Esophagus muscularis mucosa (tissue), 4 donors: ENCODE measurements at regions not wholly inside any gene's neighbourhood (a gene's known extent, or its start where the extent isn't known, plus 50 kb on each side); places are given as distances from the start of the nearest gene placed in this dataset.
"Not testable (repeated sequence)": the region's sequence is repeated elsewhere in the genome, so short reads cannot be mapped to it uniquely, and the experiment has no call there.

Experiments
- DNase-seq: peaks from one replicate; pipeline ENCODE4 v3.0.0-alpha.2; 2017; ENCODE audit errors: extremely low spot score
- H3K27ac ChIP-seq, 4 donors: fragments of 200-600 bp; sonication (generic); replicated peaks in 1 of 4; 1 replicate in 3 of 4; 2 replicates in 1 of 4; pipeline ENCODE4 v1.5.1; 2016 to 2019; ENCODE audit warnings: mild to moderate bottlenecking in 1 of 4
- H3K27me3 ChIP-seq, 4 donors: fragments of 200-600 bp; sonication (generic); one replicate each; pipeline versions ENCODE4 v1.5.1 to v1.6.0; 2016 to 2019
- H3K36me3 ChIP-seq, 4 donors: fragments of 200-600 bp; sonication (generic); one replicate each; pipeline ENCODE4 v1.5.1; 2016 to 2019
- H3K4me1 ChIP-seq, 4 donors: fragments of 200-600 bp; sonication (generic); one replicate each; pipeline ENCODE4 v1.5.1; 2016 to 2019
- H3K4me3 ChIP-seq, 4 donors: fragments of 200-600 bp; sonication (generic); 1 replicate in 2 of 4; 2 replicates in 2 of 4; pipeline ENCODE4 v1.5.1; 2016 to 2019; ENCODE audit warnings: mild to moderate bottlenecking in 4 of 4, moderate library complexity in 1 of 4
- H3K9me3 ChIP-seq, 4 donors: fragments of 200-600 bp; sonication (generic); 1 replicate in 3 of 4; 2 replicates in 1 of 4; pipeline ENCODE4 v1.5.1; 2016 to 2019
- CTCF ChIP-seq, 3 experiments: fragments of 200-600 bp in 2 of 3; fragments of 450-650 bp in 1 of 3; sonication (generic) in 2 of 3; IDR thresholded peaks; one replicate each; pipeline ENCODE4 v1.5.1; 2017 to 2019; ENCODE audit warnings: antibody characterized with exemption in 3 of 3, mild to moderate bottlenecking in 2 of 3, moderate library complexity in 1 of 3
- EP300 ChIP-seq: sonication (generic); formaldehyde crosslinking; IDR thresholded peaks from one replicate; pipeline ENCODE4 v1.6.1; 2017; ENCODE audit warnings: antibody characterized with exemption
- POLR2A ChIP-seq: fragments of 450-650 bp; IDR thresholded peaks from one replicate; pipeline ENCODE4 v1.6.1; 2017; ENCODE audit warnings: antibody characterized with exemption, moderate library complexity, mild to moderate bottlenecking, low read depth
- POLR2AphosphoS5 ChIP-seq, 2 donors: sonication (generic); formaldehyde crosslinking; IDR thresholded peaks; one replicate each; pipeline ENCODE4 v1.6.1; 2017; ENCODE audit warnings: antibody characterized with exemption in 2 of 2
- WGBS: methylation state at CpG from one replicate; pipeline ENCODE4 v1.1.5; 2018; 5-methylcytosine and 5-hydroxymethylcytosine counted together
- intact Hi-C: fragments of 100-400 bp; cut with DNase I; formaldehyde crosslinking; loops from one replicate; pipeline ENCODE4 v1.15.1; 2023

- Histone ChIP-seq H3K27me3 (no peaks in the 10 kb centered on the region), H3K27ac (no peak overlapping the region), H3K4me3 (no peak overlapping the region), H3K4me1 (no peaks in the 10 kb centered on the region), H3K36me3 (no peaks in the 10 kb centered on the region), H3K9me3 (peaks cover 0 to 12% (median 5%) of the 10 kb centered on the region in 4 donors)
- TF ChIP-seq CTCF (IDR thresholded peaks at IDR 0.05) (no peak), POLR2A (no peak), POLR2AphosphoS5 (IDR thresholded peaks at IDR 0.05) (no peak), EP300 (no peak)
- WGBS, result 83% methylated on average over 2 of the region's 2 CpGs
- no peak for DNase-seq
- intact Hi-C loops, result no loop called here
Observed at GRCh38 chr5:100110497-100110896, 424.7 kb upstream of the FAM174A start.

GRCh38 chr5:100108883-100109282, 426.3 kb upstream of the FAM174A start:
- no peaks in the 10 kb centered on the region for H3K27me3 ChIP-seq
- intact Hi-C loops, result no loop called here
- H3K27ac ChIP-seq, result no peak overlapping the region
- H3K4me1 ChIP-seq, result no peaks in the 10 kb centered on the region
- WGBS, result 100% methylated on average over 3 of the region's 3 CpGs
- H3K36me3 ChIP-seq, result no peaks in the 10 kb centered on the region
- DNase-seq, result no peak
- H3K4me3 ChIP-seq, result no peak overlapping the region
- no peak for TF ChIP-seq CTCF (IDR thresholded peaks at IDR 0.05)
- TF ChIP-seq POLR2AphosphoS5 (IDR thresholded peaks at IDR 0.05), result no peak
- TF ChIP-seq EP300, result no peak
- TF ChIP-seq POLR2A, result no peak
- peaks cover 0 to 12% (median 5%) of the 10 kb centered on the region in 4 donors for H3K9me3 ChIP-seq

GRCh38 chr5:100103592-100104119, 431.5 kb upstream of the FAM174A start:
- H3K9me3 ChIP-seq, DNase-seq, H3K4me1 ChIP-seq, H3K27ac ChIP-seq, intact Hi-C loops, H3K27me3 ChIP-seq, H3K4me3 ChIP-seq, H3K36me3 ChIP-seq: not testable (repeated sequence)
- 71% methylated on average over 1 of the region's 1 CpG for WGBS

GRCh38 chr5:100101466-100101865, 433.7 kb upstream of the FAM174A start:
- H3K27me3 ChIP-seq, intact Hi-C loops, H3K9me3 ChIP-seq, DNase-seq, H3K27ac ChIP-seq, H3K4me1 ChIP-seq, H3K36me3 ChIP-seq, H3K4me3 ChIP-seq: not testable (repeated sequence)
- WGBS, result 47% methylated on average over 2 of the region's 2 CpGs

GRCh38 chr5:100096328-100096727, 438.8 kb upstream of the FAM174A start:
- H3K27ac ChIP-seq, H3K9me3 ChIP-seq, H3K27me3 ChIP-seq, DNase-seq, H3K4me1 ChIP-seq, H3K4me3 ChIP-seq, intact Hi-C loops, H3K36me3 ChIP-seq: not testable (repeated sequence)

- H3K27me3 ChIP-seq, H3K27ac ChIP-seq, DNase-seq, intact Hi-C loops, H3K4me3 ChIP-seq, H3K36me3 ChIP-seq, H3K4me1 ChIP-seq, H3K9me3 ChIP-seq: not testable (repeated sequence)
- 44% methylated on average over 3 of the region's 3 CpGs for WGBS
Observed at GRCh38 chr5:100080703-100081102, 454.5 kb upstream of the FAM174A start.

GRCh38 chr5:100079163-100079562, 456.0 kb upstream of the FAM174A start:
- H3K9me3 ChIP-seq, intact Hi-C loops, H3K27ac ChIP-seq, H3K4me1 ChIP-seq, H3K36me3 ChIP-seq, DNase-seq, H3K4me3 ChIP-seq, H3K27me3 ChIP-seq: not testable (repeated sequence)
- WGBS, result 67% methylated on average over 1 of the region's 1 CpG

GRCh38 chr5:100066020-100066419, 469.2 kb upstream of the FAM174A start:
- H3K36me3 ChIP-seq, H3K4me3 ChIP-seq, DNase-seq, H3K4me1 ChIP-seq, H3K9me3 ChIP-seq, H3K27ac ChIP-seq, intact Hi-C loops, H3K27me3 ChIP-seq: not testable (repeated sequence)
- WGBS, result 100% methylated on average over 5 of the region's 17 CpGs
